Cardiac muscle cell (in vitro differentiated cells and primary cell): ENCODE measurements at regions not wholly inside any gene's neighbourhood (a gene's known extent, or its start where the extent isn't known, plus 50 kb on each side); places are given as distances from the start of the nearest gene placed in this dataset.

Experiments used
- DNase-seq, 2 donors: peaks; one replicate each; pipeline versions ENCODE4 v3.0.0 to v3.0.0-alpha.2; 2010 to 2017; ENCODE audit warnings: low read depth in 1 of 2, low spot score in 1 of 2
- H3K27ac ChIP-seq: fragments of 200-600 bp; sonication (generic); 2 replicates; pipeline ENCODE4 v1.5.1; 2016
- H3K27me3 ChIP-seq: fragments of 200-600 bp; sonication (generic); 2 replicates; pipeline ENCODE4 v1.6.0; 2016; ENCODE audit warnings: control low read depth
- H3K36me3 ChIP-seq: fragments of 200-600 bp; sonication (generic); 2 replicates; pipeline ENCODE4 v1.5.1; 2016; ENCODE audit warnings: control low read depth
- H3K4me1 ChIP-seq: fragments of 200-600 bp; sonication (generic); 2 replicates; pipeline ENCODE4 v1.8.1; 2017; ENCODE audit warnings: low read depth, mild to moderate bottlenecking, mixed run types
- H3K4me3 ChIP-seq: fragments of 200-600 bp; sonication (generic); 2 replicates; pipeline ENCODE4 v1.5.1; 2016; ENCODE audit warnings: mild to moderate bottlenecking
- H3K9me3 ChIP-seq: fragments of 200-600 bp; sonication (generic); 2 replicates; pipeline ENCODE4 v1.5.1; 2017; ENCODE audit warnings: low read depth, mild to moderate bottlenecking, control low read depth
- TF ChIP-seq, protein P1 (sequence below): IDR thresholded peaks from 2 replicates; pipeline ENCODE4 v1.5.1; 2012; ENCODE audit warnings: low read depth, mild to moderate bottlenecking, low read length

DNA sequence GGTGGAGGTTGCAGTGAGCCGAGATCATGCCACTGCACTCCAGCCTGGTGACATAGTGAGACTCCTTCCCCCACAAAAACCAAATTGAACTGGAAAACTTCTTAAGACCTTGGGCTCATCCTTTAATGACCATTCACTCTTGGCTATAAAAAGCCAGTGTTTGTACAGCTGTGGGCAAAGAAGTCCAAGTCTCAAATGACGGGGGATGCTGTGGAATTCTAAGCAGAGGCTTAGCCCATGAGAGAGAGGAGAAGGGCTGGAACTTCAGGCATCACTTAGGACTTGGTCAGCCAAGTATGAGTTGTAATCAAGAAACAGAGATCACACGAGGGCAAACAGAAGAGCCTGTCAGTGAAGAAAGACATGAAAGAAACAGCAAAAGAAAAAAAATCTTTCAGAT, 79.3 kb upstream of the POU3F3 start:
- H3K27ac ChIP-seq: no peak overlapping the region

DNA sequence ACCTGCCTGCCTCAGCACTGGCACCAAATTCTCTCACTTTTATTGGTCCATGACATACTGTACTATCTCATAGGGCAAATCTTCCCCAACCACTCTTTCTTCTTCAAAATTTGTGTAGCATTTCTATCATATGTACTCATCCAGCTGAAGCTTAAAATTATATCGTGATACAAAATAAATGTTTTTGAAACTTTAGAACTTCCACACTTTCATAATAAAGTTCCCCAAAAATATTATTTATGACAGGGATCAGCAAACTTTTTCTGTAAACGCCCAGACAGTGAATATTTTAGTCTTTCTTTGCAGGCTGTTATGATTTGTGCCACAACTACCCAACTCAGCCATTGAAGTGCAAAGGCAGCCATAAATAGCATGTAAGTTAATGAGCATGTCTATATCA, 76.2 kb upstream of the POU3F3 start:
- TF ChIP-seq, protein P1, sequence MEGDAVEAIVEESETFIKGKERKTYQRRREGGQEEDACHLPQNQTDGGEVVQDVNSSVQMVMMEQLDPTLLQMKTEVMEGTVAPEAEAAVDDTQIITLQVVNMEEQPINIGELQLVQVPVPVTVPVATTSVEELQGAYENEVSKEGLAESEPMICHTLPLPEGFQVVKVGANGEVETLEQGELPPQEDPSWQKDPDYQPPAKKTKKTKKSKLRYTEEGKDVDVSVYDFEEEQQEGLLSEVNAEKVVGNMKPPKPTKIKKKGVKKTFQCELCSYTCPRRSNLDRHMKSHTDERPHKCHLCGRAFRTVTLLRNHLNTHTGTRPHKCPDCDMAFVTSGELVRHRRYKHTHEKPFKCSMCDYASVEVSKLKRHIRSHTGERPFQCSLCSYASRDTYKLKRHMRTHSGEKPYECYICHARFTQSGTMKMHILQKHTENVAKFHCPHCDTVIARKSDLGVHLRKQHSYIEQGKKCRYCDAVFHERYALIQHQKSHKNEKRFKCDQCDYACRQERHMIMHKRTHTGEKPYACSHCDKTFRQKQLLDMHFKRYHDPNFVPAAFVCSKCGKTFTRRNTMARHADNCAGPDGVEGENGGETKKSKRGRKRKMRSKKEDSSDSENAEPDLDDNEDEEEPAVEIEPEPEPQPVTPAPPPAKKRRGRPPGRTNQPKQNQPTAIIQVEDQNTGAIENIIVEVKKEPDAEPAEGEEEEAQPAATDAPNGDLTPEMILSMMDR: no peak
- DNase-seq: no peak
- H3K27me3 ChIP-seq: no peaks in the 10 kb centered on the region
- H3K4me3 ChIP-seq: no peak overlapping the region
- H3K4me1 ChIP-seq: no peaks in the 10 kb centered on the region
- H3K36me3 ChIP-seq: no peaks in the 10 kb centered on the region
- H3K27ac ChIP-seq: no peak overlapping the region
- no peaks in the 10 kb centered on the region for H3K9me3 ChIP-seq

More for the DNA sequence above, 79.3 kb upstream of the POU3F3 start:
- no peaks in the 10 kb centered on the region for H3K4me1 ChIP-seq
- no peaks in the 10 kb centered on the region for H3K36me3 ChIP-seq
- no peaks in the 10 kb centered on the region for H3K9me3 ChIP-seq
- no peaks in the 10 kb centered on the region for H3K27me3 ChIP-seq
- TF ChIP-seq, protein P1: no peak
- H3K4me3 ChIP-seq: no peak overlapping the region
- DNase-seq: no peak

DNA sequence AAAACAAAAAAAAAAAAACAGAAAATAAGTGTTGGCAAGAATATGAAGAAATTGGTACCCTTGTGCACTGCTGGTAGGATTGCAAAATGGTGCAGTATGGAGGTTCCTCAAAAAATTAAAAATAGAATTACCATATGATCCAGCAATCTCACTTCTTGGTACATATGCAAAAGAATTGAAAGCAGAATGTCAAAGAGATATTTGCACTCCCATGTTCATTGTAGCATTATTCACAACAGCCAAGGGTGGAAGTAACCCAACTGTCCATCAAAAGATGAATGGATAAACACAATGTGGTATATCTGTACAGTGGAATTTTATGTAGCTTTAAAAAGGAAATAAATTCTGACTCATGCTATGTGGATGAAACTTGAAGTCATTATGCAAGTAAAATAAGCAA, 72.8 kb upstream of the POU3F3 start:
- Histone ChIP-seq H3K4me3 (no peak overlapping the region), H3K4me1 (peaks cover 4% of the 10 kb centered on the region), H3K27me3 (no peaks in the 10 kb centered on the region), H3K27ac (no peak overlapping the region), H3K36me3 (no peaks in the 10 kb centered on the region), H3K9me3 (no peaks in the 10 kb centered on the region)
- TF ChIP-seq, protein P1: no peak
- DNase-seq: no peak

DNA sequence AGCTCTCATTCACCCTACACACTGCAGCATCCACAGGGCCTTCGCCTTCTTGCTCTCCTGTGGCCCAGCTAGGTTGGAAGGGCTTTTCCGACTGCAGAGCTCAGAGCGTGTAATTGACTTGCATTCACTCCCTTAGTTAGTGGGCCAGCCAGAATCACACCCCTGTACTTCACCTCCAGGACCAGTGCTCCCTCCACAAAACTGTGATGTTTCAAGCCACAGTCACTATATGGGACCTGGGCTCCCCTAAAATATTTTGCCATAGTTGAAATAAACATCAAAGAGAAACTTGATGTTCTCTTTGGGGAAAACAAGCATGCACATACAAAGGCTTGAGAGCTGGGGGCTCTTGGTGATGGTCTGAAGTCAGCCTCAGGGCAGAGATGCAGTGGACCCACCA, 69.7 kb upstream of the POU3F3 start:
- Histone ChIP-seq H3K36me3 (no peaks in the 10 kb centered on the region), H3K4me1 (peaks cover 4% of the 10 kb centered on the region), H3K27me3 (peaks cover 2% of the 10 kb centered on the region), H3K9me3 (no peaks in the 10 kb centered on the region), H3K4me3 (no peak overlapping the region), H3K27ac (no peak overlapping the region)
- TF ChIP-seq, protein P1: no peak
- no peak for DNase-seq

DNA sequence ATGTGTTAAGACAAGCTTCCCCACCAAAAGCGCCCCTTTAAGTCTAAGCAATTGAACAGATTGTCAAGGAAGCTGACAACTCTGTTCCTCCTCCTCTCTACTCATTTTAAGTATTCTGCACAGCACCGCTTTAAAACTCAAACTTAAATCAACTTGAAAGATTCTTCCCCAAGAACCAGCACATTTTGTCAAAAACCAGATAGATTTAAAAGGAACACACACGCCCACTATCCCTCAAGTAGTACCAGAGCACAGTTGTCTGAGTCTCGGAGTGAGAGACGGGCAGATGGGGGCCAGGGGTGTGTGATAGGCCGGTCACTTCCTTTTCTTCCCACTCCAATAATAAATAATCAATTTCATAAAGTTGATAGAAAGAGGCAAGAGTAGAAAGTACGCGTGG, 67.7 kb upstream of the POU3F3 start:
- DNase-seq: no peak
- no peak overlapping the region for H3K27ac ChIP-seq

More for the DNA sequence above, 67.7 kb upstream of the POU3F3 start:
- TF ChIP-seq, protein P1: no peak
- peaks cover 4% of the 10 kb centered on the region for H3K4me1 ChIP-seq
- no peak overlapping the region for H3K4me3 ChIP-seq
- H3K9me3 ChIP-seq: no peaks in the 10 kb centered on the region
- peaks cover 2% of the 10 kb centered on the region for H3K27me3 ChIP-seq
- H3K36me3 ChIP-seq: no peaks in the 10 kb centered on the region
